ENCODE measurements at regions not wholly inside any gene's neighbourhood (a gene's known extent, or its start where the extent isn't known, plus 50 kb on each side); places are given as distances from the start of the nearest gene placed in this dataset.

GRCh38 chr20:57038608-57039440 is 227.6 kb downstream of the BMP7 start:
- DNase-seq: no peak

- DNase-seq: no peak
Measured at GRCh38 chr20:57040466-57040865, 226.0 kb downstream of the BMP7 start.

- DNase-seq: no peak
Measured at GRCh38 chr20:57040924-57041323, 225.5 kb downstream of the BMP7 start.

GRCh38 chr20:57043091-57043490 is 223.3 kb downstream of the BMP7 start:
- DNase-seq: no peak

- no peak for DNase-seq
Measured at GRCh38 chr20:57043669-57044268, 222.7 kb downstream of the BMP7 start.

- no peak for DNase-seq
Measured at GRCh38 chr20:57047281-57048026, 219.0 kb downstream of the BMP7 start.

GRCh38 chr20:57048027-57048869 is 218.2 kb downstream of the BMP7 start:
- no peak for DNase-seq

- no peak for DNase-seq
Measured at GRCh38 chr20:57049296-57049695, 217.1 kb downstream of the BMP7 start.

GRCh38 chr20:57051096-57051495 is 215.3 kb downstream of the BMP7 start:
- no peak for DNase-seq

GRCh38 chr20:57053067-57053466 is 213.4 kb downstream of the BMP7 start:
- no peak for DNase-seq

GRCh38 chr20:57053793-57054552 is 212.5 kb downstream of the BMP7 start:
- no peak for DNase-seq

- no peak for DNase-seq
Measured at GRCh38 chr20:57055345-57055744, 211.1 kb downstream of the BMP7 start.

- DNase-seq: no peak
Measured at GRCh38 chr20:57056651-57057050, 209.8 kb downstream of the BMP7 start.

GRCh38 chr20:57059055-57059596 is 207.3 kb downstream of the BMP7 start:
- DNase-seq: no peak

- DNase-seq: no peak
Measured at GRCh38 chr20:57060407-57061050, 205.9 kb downstream of the BMP7 start.

GRCh38 chr20:57061051-57061900 is 205.2 kb downstream of the BMP7 start:
- no peak for DNase-seq

- DNase-seq: no peak
Measured at GRCh38 chr20:57062241-57062640, 204.2 kb downstream of the BMP7 start.

GRCh38 chr20:57062696-57063270 is 203.7 kb downstream of the BMP7 start:
- DNase-seq: no peak

GRCh38 chr20:57064836-57065235 is 201.6 kb downstream of the BMP7 start:
- no peak for DNase-seq

GRCh38 chr20:57065646-57066045 is 200.8 kb downstream of the BMP7 start:
- no peak for DNase-seq

Data from stimulated activated CD4-positive, alpha-beta T cell treated with anti-CD3 and anti-CD28 coated beads, Interleukin-4, amount 100 ng/mL, for 4 hours (primary cell).